ENCODE measurements at regions not wholly inside any gene's neighbourhood (a gene's known extent, or its start where the extent isn't known, plus 50 kb on each side); places are given as distances from the start of the nearest gene placed in this dataset.

DNA sequence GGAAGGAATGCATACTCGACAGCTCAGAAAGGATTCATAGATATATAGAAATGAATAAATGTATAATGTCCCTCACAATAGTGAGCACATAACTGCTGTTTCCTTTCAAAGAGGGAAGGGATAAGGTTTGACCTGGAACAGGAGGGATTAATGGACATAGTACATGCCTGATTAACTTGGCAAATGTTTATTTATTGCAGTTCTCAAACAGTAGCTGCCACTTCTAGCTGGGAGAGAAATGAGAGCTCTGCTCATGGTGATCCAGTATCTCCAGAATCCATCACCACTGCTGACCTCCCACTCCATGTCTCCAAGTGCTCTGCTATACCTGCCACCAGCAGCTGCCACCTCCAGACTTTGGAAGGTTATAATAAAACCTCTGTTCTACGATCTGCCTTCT, 108.1 kb downstream of the LRIG3 start:
- DNase-seq, result no peak

DNA sequence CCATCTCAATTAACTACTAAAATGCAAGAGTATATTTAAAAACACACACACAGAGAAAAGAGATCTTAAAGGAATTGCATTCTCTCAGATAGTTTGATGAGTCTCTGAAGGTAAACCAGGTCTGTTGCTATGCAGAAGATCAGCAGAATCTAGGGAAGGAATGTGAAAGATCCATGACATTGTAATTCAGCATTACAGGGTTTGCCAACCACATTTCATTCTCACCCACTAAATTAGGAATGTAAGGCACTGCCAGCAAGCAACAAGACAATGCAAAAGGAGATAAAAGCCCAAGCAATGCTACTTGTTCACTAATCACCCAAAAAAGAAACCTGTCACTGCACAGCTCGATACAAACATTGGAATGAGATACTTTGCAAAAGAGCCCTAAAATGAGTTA, 106.3 kb downstream of the LRIG3 start:
- no peak for DNase-seq

DNA sequence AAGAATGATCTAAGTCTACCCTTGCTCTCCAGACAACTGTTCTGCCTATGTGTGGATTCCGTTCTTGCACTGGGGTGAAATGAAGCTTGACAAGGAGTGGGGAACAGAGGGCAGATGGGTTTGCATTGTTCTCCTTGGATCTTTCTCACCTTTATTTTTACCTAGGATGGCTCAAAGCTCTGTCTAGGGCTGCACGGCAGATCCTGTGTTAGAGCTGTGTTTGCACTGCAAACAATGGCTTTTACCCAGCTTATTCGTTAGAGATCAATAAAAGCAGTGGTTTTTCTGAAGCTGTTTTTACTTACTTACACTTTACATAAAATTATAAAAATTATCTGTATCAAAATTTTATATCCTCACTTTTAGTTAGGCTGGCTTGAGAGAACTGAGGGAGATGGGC, 105.1 kb downstream of the LRIG3 start:
- no peak for DNase-seq

DNA sequence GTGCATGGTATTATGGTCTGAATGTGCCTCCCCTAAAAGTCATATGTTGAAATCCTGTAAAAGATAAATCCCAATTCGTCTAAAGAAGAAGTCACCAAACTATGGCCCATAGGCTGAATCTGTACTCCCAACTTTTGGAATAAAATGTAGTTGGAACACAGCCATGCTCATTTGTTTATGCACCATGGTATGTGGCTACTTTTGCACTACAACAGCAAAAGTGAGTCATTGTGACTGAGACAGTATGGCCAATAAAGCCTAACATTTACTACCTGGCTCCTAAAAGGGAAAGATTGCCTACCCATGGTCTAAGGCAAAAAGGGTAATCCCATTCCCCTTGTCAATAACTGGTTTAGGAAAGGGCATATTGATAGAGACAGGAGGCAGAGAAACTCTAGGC, 101.8 kb downstream of the LRIG3 start:
- DNase-seq, result no peak

DNA sequence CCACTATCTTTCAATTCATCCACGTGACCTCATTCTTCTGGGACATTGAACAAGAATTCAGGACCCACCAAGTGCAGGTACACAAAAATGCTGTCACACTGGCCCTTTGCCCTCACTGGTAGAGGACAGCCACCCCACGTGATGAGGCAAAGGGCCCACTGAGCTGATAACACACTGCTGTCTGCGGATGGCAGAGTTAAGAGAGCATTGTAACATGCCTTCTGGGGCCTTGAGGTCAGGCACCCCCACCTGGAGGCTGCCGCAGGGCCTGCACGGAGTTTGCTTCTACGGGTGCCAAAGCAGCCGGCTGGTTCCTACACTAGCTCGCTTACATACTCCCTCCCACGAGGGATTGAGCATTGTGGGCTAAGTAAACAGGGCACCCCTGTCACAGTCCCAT, 101.0 kb downstream of the LRIG3 start:
- no peak for DNase-seq

DNA sequence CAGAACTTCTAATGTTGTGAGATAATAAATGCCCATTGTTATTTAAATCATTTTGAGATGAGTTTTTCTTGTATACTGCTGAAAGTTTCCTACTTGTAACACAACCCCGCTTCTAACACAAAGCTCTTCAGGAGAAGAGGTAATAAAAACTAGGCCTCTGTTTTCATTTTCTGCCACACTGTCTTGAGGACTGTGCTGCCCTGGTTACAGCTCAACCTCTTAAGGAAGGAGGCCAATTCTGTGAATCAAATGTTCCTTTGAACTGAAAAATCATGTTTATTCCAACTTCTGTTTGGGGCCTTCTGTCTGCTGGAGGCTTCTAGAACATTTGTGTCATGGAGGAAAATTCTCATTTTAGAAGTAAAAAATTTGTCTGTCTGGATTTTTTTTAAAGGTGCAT, 100.3 kb downstream of the LRIG3 start:
- DNase-seq, result no peak

Measured in T1000 (cell line).